ENCODE measurements at regions not wholly inside any gene's neighbourhood (a gene's known extent, or its start where the extent isn't known, plus 50 kb on each side); places are given as distances from the start of the nearest gene placed in this dataset.

GRCh38 chr5:144547098-144547499 is 376.4 kb downstream of the KCTD16 start (continued):
- TF ChIP-seq CREB5 (CRISPR knock-in tag; IDR thresholded peaks at IDR 0.05; ENCODE audit: low read depth): no peak
- no peak for TF ChIP-seq ZNF8 (CRISPR knock-in tag; IDR thresholded peaks at IDR 0.05)
- no peak for TF ChIP-seq ARNTL (CRISPR knock-in tag; IDR thresholded peaks at IDR 0.05; ENCODE audit: borderline replicate concordance, low read depth)
- TF ChIP-seq CSDC2 (CRISPR knock-in tag; IDR thresholded peaks at IDR 0.05): 0 out of 2 replicates have a peak, but pooled peaks have one; percentile 36

- TF ChIP-seq BACH2 (CRISPR knock-in tag; IDR thresholded peaks at IDR 0.05; ENCODE audit: borderline replicate concordance) (no peak), PPARA (CRISPR knock-in tag; IDR thresholded peaks at IDR 0.05; ENCODE audit: borderline replicate concordance) (no peak), RARB (CRISPR knock-in tag; IDR thresholded peaks at IDR 0.05) (no peak), SNAI2 (CRISPR knock-in tag; IDR thresholded peaks at IDR 0.05) (no peak), TCF4 (CRISPR knock-in tag; IDR thresholded peaks at IDR 0.05; ENCODE audit: borderline replicate concordance) (no peak), OSR1 (CRISPR knock-in tag; IDR thresholded peaks at IDR 0.05) (no peak), ZFP3 (CRISPR knock-in tag; IDR thresholded peaks at IDR 0.05) (no peak), ISL1 (CRISPR knock-in tag; IDR thresholded peaks at IDR 0.05) (no peak), ARNTL (CRISPR knock-in tag; IDR thresholded peaks at IDR 0.05; ENCODE audit: borderline replicate concordance, low read depth) (no peak), ZNF565 (CRISPR knock-in tag; conservative IDR thresholded peaks at IDR 0.05; ENCODE audit: low read depth) (no peak), ZC3H10 (CRISPR knock-in tag; IDR thresholded peaks at IDR 0.05) (no peak), ZNF8 (CRISPR knock-in tag; IDR thresholded peaks at IDR 0.05) (no peak), TOX (CRISPR knock-in tag; IDR thresholded peaks at IDR 0.05; ENCODE audit: borderline replicate concordance) (no peak), POU6F1 (CRISPR knock-in tag; IDR thresholded peaks at IDR 0.05; ENCODE audit: borderline replicate concordance, low read depth) (no peak), CSDC2 (CRISPR knock-in tag; IDR thresholded peaks at IDR 0.05) (no peak)
- TF ChIP-seq, protein P1, sequence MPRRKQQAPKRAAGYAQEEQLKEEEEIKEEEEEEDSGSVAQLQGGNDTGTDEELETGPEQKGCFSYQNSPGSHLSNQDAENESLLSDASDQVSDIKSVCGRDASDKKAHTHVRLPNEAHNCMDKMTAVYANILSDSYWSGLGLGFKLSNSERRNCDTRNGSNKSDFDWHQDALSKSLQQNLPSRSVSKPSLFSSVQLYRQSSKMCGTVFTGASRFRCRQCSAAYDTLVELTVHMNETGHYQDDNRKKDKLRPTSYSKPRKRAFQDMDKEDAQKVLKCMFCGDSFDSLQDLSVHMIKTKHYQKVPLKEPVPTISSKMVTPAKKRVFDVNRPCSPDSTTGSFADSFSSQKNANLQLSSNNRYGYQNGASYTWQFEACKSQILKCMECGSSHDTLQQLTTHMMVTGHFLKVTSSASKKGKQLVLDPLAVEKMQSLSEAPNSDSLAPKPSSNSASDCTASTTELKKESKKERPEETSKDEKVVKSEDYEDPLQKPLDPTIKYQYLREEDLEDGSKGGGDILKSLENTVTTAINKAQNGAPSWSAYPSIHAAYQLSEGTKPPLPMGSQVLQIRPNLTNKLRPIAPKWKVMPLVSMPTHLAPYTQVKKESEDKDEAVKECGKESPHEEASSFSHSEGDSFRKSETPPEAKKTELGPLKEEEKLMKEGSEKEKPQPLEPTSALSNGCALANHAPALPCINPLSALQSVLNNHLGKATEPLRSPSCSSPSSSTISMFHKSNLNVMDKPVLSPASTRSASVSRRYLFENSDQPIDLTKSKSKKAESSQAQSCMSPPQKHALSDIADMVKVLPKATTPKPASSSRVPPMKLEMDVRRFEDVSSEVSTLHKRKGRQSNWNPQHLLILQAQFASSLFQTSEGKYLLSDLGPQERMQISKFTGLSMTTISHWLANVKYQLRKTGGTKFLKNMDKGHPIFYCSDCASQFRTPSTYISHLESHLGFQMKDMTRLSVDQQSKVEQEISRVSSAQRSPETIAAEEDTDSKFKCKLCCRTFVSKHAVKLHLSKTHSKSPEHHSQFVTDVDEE (CRISPR knock-in tag; IDR thresholded peaks at IDR 0.05): no peak
- TF ChIP-seq, protein P2, sequence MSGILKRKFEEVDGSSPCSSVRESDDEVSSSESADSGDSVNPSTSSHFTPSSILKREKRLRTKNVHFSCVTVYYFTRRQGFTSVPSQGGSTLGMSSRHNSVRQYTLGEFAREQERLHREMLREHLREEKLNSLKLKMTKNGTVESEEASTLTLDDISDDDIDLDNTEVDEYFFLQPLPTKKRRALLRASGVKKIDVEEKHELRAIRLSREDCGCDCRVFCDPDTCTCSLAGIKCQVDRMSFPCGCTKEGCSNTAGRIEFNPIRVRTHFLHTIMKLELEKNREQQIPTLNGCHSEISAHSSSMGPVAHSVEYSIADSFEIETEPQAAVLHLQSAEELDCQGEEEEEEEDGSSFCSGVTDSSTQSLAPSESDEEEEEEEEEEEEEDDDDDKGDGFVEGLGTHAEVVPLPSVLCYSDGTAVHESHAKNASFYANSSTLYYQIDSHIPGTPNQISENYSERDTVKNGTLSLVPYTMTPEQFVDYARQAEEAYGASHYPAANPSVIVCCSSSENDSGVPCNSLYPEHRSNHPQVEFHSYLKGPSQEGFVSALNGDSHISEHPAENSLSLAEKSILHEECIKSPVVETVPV (CRISPR knock-in tag; IDR thresholded peaks at IDR 0.05): no peak
Measured at GRCh38 chr5:144538845-144539244, 368.2 kb downstream of the KCTD16 start.

More at GRCh38 chr5:144538845-144539244, 368.2 kb downstream of the KCTD16 start:
- no peak for ATAC-seq
